GM18907 (cell line): ENCODE measurements at regions not wholly inside any gene's neighbourhood (a gene's known extent, or its start where the extent isn't known, plus 50 kb on each side); places are given as distances from the start of the nearest gene placed in this dataset.
A peak's percentile ranks its signal among the peaks of the same experiment; 100 is the strongest.
"Not testable (repeated sequence)": the region's sequence is repeated elsewhere in the genome, so short reads cannot be mapped to it uniquely, and the experiment has no call there.

Experiments used
- ATAC-seq: cut with Tn5 transposase; IDR thresholded peaks from one replicate; pipeline ENCODE4 v1.9.1; 2021; ENCODE audit warnings: mild to moderate bottlenecking, moderate library complexity; ENCODE audit not compliant: unreplicated experiment

GRCh38 chr3:17847156-17847555, 104.7 kb upstream of the TBC1D5 start:
- peak; percentile 83 for ATAC-seq

GRCh38 chr3:17846466-17846865, 104.0 kb upstream of the TBC1D5 start:
- no peak for ATAC-seq

- no peak for ATAC-seq
These were observed 102.8 kb upstream of the TBC1D5 start for GRCh38 chr3:17845026-17845812.

- no peak for ATAC-seq
These were observed 101.8 kb upstream of the TBC1D5 start for GRCh38 chr3:17844236-17844635.

GRCh38 chr3:17841190-17841828, 98.9 kb upstream of the TBC1D5 start:
- peak; percentile 94 for ATAC-seq

GRCh38 chr3:17840651-17841050, 98.2 kb upstream of the TBC1D5 start:
- ATAC-seq, result no peak

- no peak for ATAC-seq
These were observed 97.7 kb upstream of the TBC1D5 start for GRCh38 chr3:17840126-17840525.

GRCh38 chr3:17836919-17837318, 94.5 kb upstream of the TBC1D5 start:
- no peak for ATAC-seq

GRCh38 chr3:17836092-17836491, 93.7 kb upstream of the TBC1D5 start:
- no peak for ATAC-seq

- no peak for ATAC-seq
These were observed 91.5 kb upstream of the TBC1D5 start for GRCh38 chr3:17833786-17834559.

- ATAC-seq, result no peak
These were observed 89.6 kb upstream of the TBC1D5 start for GRCh38 chr3:17832016-17832415.

GRCh38 chr3:17831366-17831765, 88.9 kb upstream of the TBC1D5 start:
- no peak for ATAC-seq

- no peak for ATAC-seq
These were observed 88.4 kb upstream of the TBC1D5 start for GRCh38 chr3:17830788-17831187.

- ATAC-seq, result no peak
These were observed 86.0 kb upstream of the TBC1D5 start for GRCh38 chr3:17828388-17828787.

- ATAC-seq, result no peak
These were observed 82.9 kb upstream of the TBC1D5 start for GRCh38 chr3:17825298-17825697.

- no peak for ATAC-seq
These were observed 81.4 kb upstream of the TBC1D5 start for GRCh38 chr3:17823816-17824215.

GRCh38 chr3:17823036-17823435, 80.6 kb upstream of the TBC1D5 start:
- no peak for ATAC-seq

- no peak for ATAC-seq
These were observed 78.3 kb upstream of the TBC1D5 start for GRCh38 chr3:17820704-17821103.

- no peak for ATAC-seq
These were observed 77.8 kb upstream of the TBC1D5 start for GRCh38 chr3:17820275-17820674.

- ATAC-seq, result not testable (repeated sequence)
These were observed 75.5 kb upstream of the TBC1D5 start for GRCh38 chr3:17817973-17818372.

GRCh38 chr3:17817545-17817944, 75.1 kb upstream of the TBC1D5 start:
- ATAC-seq, result no peak

- not testable (repeated sequence) for ATAC-seq
These were observed 74.4 kb upstream of the TBC1D5 start for GRCh38 chr3:17816839-17817238.
